HK-2 (cell line): ENCODE measurements at regions not wholly inside any gene's neighbourhood (a gene's known extent, or its start where the extent isn't known, plus 50 kb on each side); places are given as distances from the start of the nearest gene placed in this dataset.
A peak's percentile ranks its signal among the peaks of the same experiment; 100 is the strongest.
"Not testable (repeated sequence)": the region's sequence is repeated elsewhere in the genome, so short reads cannot be mapped to it uniquely, and the experiment has no call there.

ENCODE experiments used
- DNase-seq: peaks from one replicate; pipeline ENCODE4 v3.0.0-alpha.2; 2018; ENCODE audit not compliant: unreplicated experiment

DNA sequence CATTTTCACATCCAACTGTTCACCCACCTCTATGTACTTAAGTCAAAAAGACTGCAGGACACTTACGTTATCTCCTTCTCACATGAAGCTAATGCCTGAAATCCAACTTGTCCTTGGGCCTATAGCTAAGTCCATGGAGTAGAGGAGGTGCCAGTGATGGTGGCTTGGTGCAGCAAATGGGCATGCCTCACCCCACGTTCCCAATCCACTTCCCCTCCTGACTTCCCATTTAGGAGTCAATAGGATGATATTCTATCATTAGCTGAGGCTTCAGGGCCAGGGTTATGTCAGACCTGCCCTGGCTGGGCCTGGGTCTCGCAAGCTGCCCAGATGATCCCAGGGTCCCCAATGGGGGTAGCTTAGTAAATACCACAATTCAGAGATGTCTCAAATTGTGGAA lies 410.4 kb downstream of the MAFB start:
- no peak for DNase-seq

DNA sequence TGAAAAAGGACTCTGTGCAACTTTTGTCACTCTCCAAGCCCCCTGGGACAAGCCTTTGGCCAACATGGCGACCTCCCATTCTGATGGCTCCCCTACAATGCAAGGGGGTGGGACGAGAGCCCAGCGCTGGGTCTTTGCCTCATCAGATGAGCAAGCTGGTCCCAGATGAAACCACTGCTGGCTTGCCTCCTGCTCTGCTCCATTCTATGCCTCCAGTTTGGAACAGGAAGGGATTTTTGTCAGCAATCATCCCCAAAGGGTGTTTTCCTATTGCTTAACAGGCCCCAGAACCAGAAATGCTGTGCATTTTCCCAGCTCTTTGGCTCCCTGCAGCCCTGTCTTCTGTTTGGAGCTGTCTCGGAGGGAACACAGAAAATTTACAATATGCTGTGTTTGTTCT lies 412.7 kb downstream of the MAFB start:
- DNase-seq, result no peak

GRCh38 chr20:40275738-40276137 lies 413.3 kb downstream of the MAFB start:
- no peak for DNase-seq

DNA sequence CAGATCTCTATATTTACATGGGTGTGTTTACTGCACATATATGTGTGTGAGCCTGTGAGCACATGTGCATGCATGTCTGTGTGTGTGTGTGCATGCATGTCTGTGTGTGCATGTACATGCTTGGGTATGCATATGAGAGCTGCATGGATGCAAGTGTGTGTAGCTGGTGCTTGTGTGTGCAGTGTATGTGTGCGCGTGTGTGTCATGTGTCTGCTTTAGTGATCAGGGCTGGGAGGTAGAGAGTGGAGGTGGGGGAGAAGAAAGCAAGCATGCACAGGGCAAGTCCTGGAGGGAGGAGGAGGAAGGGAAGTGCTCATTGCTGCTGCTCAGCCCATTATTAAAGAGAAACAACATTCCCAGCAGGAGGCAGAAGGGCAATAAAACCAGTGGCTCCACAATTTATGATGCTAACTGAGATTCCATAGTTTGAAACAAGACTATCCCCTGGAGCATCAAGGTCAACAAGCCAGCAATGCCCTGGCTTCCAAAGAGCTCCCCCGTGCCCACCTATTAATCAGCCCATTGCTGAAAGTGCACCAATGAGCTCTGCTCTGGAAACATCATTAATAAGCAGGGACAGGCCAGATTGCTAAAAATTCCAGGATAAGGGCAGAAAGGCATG lies 414.0 kb downstream of the MAFB start:
- no peak for DNase-seq

DNA sequence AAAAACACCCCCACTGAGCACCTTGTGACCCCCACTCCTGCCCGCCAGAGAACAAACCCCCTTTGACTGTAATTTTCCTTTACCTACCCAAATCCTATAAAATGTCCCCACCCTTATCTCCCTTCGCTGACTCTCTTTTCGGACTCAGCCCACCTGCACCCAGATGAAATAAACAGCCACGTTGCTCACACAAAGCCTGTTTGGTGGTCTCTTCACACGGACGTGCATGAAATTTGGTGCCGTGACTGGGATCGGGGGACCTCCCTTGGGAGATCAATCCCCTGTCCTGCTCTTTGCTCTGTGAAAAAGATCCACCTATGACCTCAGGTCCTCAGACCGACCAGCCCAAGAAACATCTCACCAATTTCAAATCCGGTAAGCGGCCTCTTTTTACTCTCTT lies 419.8 kb downstream of the MAFB start:
- DNase-seq, result not testable (repeated sequence)

- DNase-seq, result no peak
Measured at GRCh38 chr20:40268321-40269075, 420.5 kb downstream of the MAFB start.

DNA sequence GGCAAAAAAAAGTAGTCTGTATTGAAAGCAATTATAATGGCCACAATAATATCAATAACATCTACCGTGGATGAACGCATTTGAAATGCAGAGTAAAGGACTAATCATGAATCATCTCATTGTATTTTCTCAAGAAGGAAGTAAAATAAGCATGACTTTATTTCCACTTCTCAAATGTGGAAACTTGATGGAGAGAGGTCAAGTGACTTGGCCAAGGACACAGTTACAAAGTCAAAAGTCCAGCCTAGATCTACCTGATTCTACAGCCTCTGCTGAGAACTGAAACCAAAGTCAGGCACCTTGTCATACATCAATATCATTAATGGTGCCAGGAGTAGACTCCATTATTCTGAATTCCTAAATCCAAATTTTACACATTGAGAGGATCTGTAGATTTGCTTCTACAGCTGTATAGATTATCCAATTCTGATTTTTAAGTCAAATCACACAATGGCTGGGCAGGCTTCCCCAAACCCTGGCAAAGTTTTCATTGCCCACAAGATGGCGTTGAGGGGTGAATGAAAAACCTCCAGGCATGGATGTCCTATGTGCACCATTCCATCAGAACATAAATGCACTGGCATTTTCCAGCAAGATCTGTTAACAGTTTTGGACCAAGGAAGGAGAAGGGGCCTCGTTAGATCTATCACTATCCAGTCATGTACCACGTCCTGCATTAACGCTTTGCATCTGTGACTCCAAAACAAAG lies 423.1 kb downstream of the MAFB start:
- DNase-seq, result peak; percentile 7

GRCh38 chr20:40262219-40262618 lies 426.8 kb downstream of the MAFB start:
- DNase-seq, result no peak

- no peak for DNase-seq
Measured at GRCh38 chr20:40258931-40259330, 430.1 kb downstream of the MAFB start.

- DNase-seq, result no peak
Measured at GRCh38 chr20:40257763-40258162, 431.3 kb downstream of the MAFB start.

DNA sequence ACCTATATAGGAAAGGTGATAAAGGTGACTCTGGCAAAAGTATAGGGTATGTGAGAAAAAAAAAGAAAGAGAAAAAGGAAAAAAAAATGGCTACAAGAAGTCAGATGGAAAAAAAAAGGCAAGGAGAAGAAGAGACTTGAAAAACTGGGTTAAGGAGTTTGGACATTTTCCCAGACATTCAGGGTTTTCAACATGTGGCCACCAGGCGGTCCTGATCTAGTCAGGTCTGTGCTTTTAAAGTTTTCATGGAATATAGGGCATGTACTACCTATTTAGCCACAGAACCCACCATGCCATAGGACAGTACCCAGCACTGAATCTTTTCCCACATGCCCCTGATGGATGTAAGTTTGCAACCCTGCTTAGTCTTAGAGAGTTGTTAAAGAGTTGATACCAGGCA lies 433.7 kb downstream of the MAFB start:
- no peak for DNase-seq

- no peak for DNase-seq
Measured at GRCh38 chr20:40254023-40254772, 434.8 kb downstream of the MAFB start.

DNA sequence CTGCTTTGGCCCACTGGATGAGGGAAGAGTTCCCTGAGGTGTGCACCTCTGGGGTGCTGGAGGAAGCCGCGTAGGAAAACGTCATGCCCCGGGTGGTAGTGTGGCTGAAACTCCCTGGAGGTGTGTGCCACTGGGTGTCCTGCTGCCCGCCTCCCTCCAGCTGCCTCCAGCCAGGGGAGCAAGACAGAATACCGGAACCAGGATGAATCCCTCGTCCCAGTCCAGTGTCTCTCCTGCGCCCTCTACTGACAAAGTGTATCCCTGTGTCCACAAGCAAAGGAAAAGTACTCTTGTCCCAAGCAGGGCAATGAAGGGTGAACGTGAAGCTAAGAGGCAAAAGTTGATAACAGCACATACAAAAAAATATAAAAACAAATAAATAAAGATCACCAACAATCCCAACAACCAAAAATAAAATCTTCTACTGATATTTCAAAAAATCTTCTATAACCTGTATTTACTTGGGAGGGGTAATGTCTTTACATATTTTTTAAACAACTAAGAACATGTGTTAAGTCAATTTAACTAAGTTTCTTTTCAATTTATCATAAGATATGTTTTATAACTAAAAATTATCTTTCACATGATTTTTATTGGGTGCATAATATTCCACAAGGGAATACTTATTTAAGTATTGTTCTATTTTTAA lies 437.6 kb downstream of the MAFB start:
- peak; percentile 18 for DNase-seq

- no peak for DNase-seq
Measured at GRCh38 chr20:40249805-40250204, 439.2 kb downstream of the MAFB start.

GRCh38 chr20:40245829-40246228 lies 443.2 kb downstream of the MAFB start:
- no peak for DNase-seq

GRCh38 chr20:40244286-40244685 lies 444.8 kb downstream of the MAFB start:
- DNase-seq, result no peak

GRCh38 chr20:40241596-40242343 lies 447.3 kb downstream of the MAFB start:
- no peak for DNase-seq

- DNase-seq, result no peak
Measured at GRCh38 chr20:40238511-40238910, 450.5 kb downstream of the MAFB start.

DNA sequence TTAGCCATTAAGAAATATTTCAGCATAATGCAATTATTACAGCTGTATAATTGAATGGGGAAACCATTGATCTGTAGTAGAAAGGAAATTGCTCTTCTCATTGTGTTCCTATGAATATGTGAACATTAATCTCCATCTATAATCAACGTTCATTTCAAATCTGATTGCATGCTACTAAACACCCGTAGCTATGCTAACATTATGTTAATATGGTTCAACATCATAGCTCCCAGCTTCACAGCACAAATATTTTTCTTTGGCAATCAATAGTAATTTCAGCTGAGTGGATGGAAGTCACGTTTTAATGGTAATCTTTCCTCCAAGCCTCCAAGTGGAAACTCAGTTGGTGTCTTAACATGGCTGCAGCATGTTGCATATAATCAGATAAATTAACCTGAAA lies 454.4 kb downstream of the MAFB start:
- no peak for DNase-seq

DNA sequence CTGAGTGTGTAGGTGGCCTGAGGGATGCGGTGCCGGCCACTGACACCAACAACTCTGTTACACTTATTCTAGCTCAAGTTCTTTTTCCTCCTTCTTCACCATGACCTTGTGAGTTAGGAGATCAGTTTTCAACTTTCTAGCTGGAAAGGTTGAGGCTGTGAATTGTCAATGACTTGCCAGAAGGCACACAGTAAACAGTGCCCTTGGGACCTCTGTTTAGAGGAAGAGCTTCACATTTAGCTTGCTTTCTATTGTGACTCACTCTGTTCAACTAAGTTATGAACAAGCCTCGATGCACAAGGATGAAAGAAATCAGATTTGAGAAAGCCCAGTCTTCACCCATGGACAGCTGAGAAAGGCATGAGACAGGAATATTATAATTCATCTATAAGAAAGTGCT lies 455.6 kb downstream of the MAFB start:
- no peak for DNase-seq

DNA sequence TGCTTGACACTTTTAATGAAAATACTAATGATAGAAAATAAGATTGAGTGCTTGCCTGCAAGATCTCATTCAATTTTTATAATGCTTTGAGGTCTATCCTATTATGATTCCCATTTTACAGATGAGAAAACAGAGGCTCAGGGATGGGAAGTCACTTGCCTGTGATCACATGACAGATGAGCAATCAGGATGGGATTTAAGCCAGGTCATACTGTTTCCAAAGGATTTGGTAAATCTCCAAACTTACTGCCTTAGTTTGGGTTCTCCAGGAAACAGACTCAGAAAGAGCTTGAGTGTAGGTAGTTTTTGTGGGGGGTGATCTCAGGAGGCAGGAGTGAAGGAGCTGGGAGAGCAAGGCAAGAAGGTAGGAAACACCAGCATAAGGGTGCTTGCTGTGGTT lies 456.3 kb downstream of the MAFB start:
- DNase-seq, result no peak
